ENCODE measurements at regions not wholly inside any gene's neighbourhood (a gene's known extent, or its start where the extent isn't known, plus 50 kb on each side); places are given as distances from the start of the nearest gene placed in this dataset.
"Not testable (repeated sequence)": the region's sequence is repeated elsewhere in the genome, so short reads cannot be mapped to it uniquely, and the experiment has no call there.

GRCh38 chr10:109106604-109107003, 816.7 kb downstream of the XPNPEP1 start:
- H3K4me1 Mint-ChIP-seq, result no peaks in the 10 kb centered on the region
- DNase-seq, result no peak
- no peaks in the 10 kb centered on the region for H3K27me3 Mint-ChIP-seq

DNA sequence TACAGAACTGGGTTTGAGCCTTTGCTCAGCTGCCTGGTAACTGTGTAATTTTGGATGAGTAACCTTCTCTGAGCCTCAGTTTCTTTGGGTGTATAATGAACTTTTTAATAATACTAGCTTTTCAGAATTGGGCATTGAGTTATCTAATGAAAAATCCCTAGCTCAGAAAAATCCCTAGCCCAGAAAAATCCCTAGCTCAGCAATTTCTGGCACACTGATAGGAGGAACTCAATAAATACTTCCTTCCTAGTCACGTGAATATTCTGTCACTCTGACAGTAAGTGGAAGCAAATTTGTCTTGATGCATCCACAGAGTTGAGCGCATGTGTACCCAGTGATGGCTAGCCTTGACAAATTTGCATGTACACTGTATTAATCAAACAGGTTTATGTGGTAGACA, 817.6 kb downstream of the XPNPEP1 start:
- no peaks in the 10 kb centered on the region for H3K27me3 Mint-ChIP-seq
- no peaks in the 10 kb centered on the region for H3K4me1 Mint-ChIP-seq
- no peak overlapping the region for H3K27ac Mint-ChIP-seq
- no peak for DNase-seq
- peaks cover under 1% of the 10 kb centered on the region for H3K9me3 Mint-ChIP-seq
- H3K4me3 Mint-ChIP-seq, result no peak overlapping the region
- H3K36me3 Mint-ChIP-seq, result no peaks in the 10 kb centered on the region

More at GRCh38 chr10:109106604-109107003, 816.7 kb downstream of the XPNPEP1 start:
- H3K9me3 Mint-ChIP-seq, result no peaks in the 10 kb centered on the region
- no peaks in the 10 kb centered on the region for H3K36me3 Mint-ChIP-seq
- H3K27ac Mint-ChIP-seq, result no peak overlapping the region
- H3K4me3 Mint-ChIP-seq, result no peak overlapping the region

GRCh38 chr10:109104806-109105205, 818.5 kb downstream of the XPNPEP1 start:
- Mint-ChIP-seq H3K27ac (no peak overlapping the region), H3K27me3 (no peaks in the 10 kb centered on the region), H3K9me3 (peaks cover 3% of the 10 kb centered on the region), H3K4me3 (no peak overlapping the region), H3K4me1 (no peaks in the 10 kb centered on the region), H3K36me3 (no peaks in the 10 kb centered on the region)
- no peak for DNase-seq

- H3K27me3 Mint-ChIP-seq, result no peaks in the 10 kb centered on the region
- H3K4me1 Mint-ChIP-seq, result no peaks in the 10 kb centered on the region
- peaks cover 3% of the 10 kb centered on the region for H3K9me3 Mint-ChIP-seq
- no peak overlapping the region for H3K4me3 Mint-ChIP-seq
- DNase-seq, result no peak
- no peak overlapping the region for H3K27ac Mint-ChIP-seq
- no peaks in the 10 kb centered on the region for H3K36me3 Mint-ChIP-seq
Measured at GRCh38 chr10:109103278-109103677, 820.0 kb downstream of the XPNPEP1 start.

DNA sequence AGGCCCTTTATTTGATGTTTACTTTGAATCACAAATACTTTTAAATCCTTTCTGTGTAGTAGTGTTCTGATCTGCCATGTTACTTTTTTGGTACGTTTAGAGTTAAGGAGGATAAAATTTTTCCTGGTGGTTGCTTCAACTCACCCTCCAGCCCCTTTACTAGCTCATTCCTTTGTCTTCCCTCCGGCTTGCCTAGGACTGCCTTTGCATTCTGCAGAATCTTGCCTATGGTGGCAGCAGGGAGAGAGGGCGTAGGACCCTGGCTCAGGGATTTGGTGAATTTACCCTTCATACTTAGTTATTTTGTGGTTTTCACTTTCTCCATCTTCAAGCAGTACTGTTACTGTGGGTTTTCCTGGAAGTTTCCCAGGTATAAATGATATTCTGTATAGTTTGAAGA, 833.5 kb downstream of the XPNPEP1 start:
- DNase-seq, result no peak
- Mint-ChIP-seq H3K36me3 (no peaks in the 10 kb centered on the region), H3K27ac (no peak overlapping the region), H3K4me1 (no peaks in the 10 kb centered on the region), H3K27me3 (no peaks in the 10 kb centered on the region), H3K9me3 (peaks cover 2% of the 10 kb centered on the region), H3K4me3 (no peak overlapping the region)

- no peak for DNase-seq
- Mint-ChIP-seq H3K4me3 (no peak overlapping the region), H3K9me3 (peaks cover 6% of the 10 kb centered on the region), H3K27me3 (no peaks in the 10 kb centered on the region), H3K27ac (no peak overlapping the region), H3K36me3 (no peaks in the 10 kb centered on the region), H3K4me1 (no peaks in the 10 kb centered on the region)
Measured at GRCh38 chr10:109071539-109071938, 851.8 kb downstream of the XPNPEP1 start.

- Mint-ChIP-seq H3K27ac (no peak overlapping the region), H3K9me3 (peaks cover 5% of the 10 kb centered on the region), H3K4me1 (no peaks in the 10 kb centered on the region), H3K36me3 (no peaks in the 10 kb centered on the region), H3K4me3 (no peak overlapping the region), H3K27me3 (no peaks in the 10 kb centered on the region)
- no peak for DNase-seq
Measured at GRCh38 chr10:109070492-109070891, 852.8 kb downstream of the XPNPEP1 start.

GRCh38 chr10:109067031-109067430, 856.3 kb downstream of the XPNPEP1 start:
- no peaks in the 10 kb centered on the region for H3K36me3 Mint-ChIP-seq
- H3K4me1 Mint-ChIP-seq, result no peaks in the 10 kb centered on the region
- no peaks in the 10 kb centered on the region for H3K27me3 Mint-ChIP-seq
- no peak for DNase-seq
- no peak overlapping the region for H3K4me3 Mint-ChIP-seq
- H3K27ac Mint-ChIP-seq, result no peak overlapping the region
- peaks cover 5% of the 10 kb centered on the region for H3K9me3 Mint-ChIP-seq

GRCh38 chr10:109065821-109066220, 857.5 kb downstream of the XPNPEP1 start:
- H3K27ac Mint-ChIP-seq, result no peak overlapping the region
- DNase-seq, result no peak
- H3K27me3 Mint-ChIP-seq, result no peaks in the 10 kb centered on the region
- H3K4me3 Mint-ChIP-seq, result no peak overlapping the region
- no peaks in the 10 kb centered on the region for H3K36me3 Mint-ChIP-seq
- H3K9me3 Mint-ChIP-seq, result peaks cover 5% of the 10 kb centered on the region
- H3K4me1 Mint-ChIP-seq, result no peaks in the 10 kb centered on the region

GRCh38 chr10:109062371-109062770, 860.9 kb downstream of the XPNPEP1 start:
- H3K27ac Mint-ChIP-seq, result no peak overlapping the region
- H3K9me3 Mint-ChIP-seq, result peaks cover 2% of the 10 kb centered on the region
- H3K36me3 Mint-ChIP-seq, result no peaks in the 10 kb centered on the region
- no peaks in the 10 kb centered on the region for H3K27me3 Mint-ChIP-seq
- H3K4me3 Mint-ChIP-seq, result no peak overlapping the region
- H3K4me1 Mint-ChIP-seq, result no peaks in the 10 kb centered on the region
- DNase-seq, result no peak

DNA sequence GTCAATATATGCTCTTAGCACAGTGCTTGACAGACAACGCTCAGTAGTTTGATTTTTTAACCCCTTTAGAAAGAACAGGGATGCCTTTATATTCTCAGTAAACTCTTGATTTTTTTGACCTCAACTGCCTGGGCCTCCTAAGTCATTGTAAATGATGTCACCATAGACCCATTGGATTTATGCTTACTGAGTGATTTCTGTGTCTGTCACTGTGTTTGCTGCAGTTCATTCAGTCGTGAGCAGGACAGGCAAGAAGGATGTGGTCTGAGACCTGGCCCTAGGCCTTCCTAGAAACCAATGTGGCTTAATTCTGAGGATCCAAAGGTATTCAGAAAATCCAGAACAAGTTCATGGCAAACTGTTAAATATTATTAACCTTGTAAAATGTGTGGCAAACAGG, 868.1 kb downstream of the XPNPEP1 start:
- DNase-seq, result no peak
- Mint-ChIP-seq H3K27me3 (no peaks in the 10 kb centered on the region), H3K9me3 (peaks cover 2% of the 10 kb centered on the region), H3K36me3 (no peaks in the 10 kb centered on the region), H3K27ac (no peak overlapping the region), H3K4me1 (no peaks in the 10 kb centered on the region), H3K4me3 (no peak overlapping the region)

DNA sequence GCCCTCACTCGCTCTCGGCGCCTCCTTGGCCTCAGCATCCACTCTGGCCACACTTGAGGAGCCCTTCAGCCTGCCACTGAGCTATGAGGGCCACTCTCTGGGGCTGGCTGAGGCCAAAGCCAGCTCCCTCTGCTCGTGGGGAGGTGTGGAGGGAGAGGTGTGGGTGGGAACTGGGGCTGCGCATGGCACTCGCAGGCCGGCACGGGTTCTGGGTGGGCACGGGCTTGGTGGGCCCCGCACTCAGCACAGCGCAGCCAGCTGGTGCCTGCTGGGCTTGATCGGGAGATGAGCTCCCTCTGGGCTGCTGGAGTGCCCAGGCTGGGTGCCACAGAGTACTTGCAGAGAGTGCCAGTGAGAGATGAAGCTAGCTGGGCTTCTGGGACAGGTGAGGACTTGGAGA, 875.5 kb downstream of the XPNPEP1 start:
- no peaks in the 10 kb centered on the region for H3K36me3 Mint-ChIP-seq
- H3K4me3 Mint-ChIP-seq, result no peak overlapping the region
- no peaks in the 10 kb centered on the region for H3K4me1 Mint-ChIP-seq
- H3K27ac Mint-ChIP-seq, result no peak overlapping the region
- H3K27me3 Mint-ChIP-seq, result no peaks in the 10 kb centered on the region
- peaks cover 6% of the 10 kb centered on the region for H3K9me3 Mint-ChIP-seq
- no peak for DNase-seq

DNA sequence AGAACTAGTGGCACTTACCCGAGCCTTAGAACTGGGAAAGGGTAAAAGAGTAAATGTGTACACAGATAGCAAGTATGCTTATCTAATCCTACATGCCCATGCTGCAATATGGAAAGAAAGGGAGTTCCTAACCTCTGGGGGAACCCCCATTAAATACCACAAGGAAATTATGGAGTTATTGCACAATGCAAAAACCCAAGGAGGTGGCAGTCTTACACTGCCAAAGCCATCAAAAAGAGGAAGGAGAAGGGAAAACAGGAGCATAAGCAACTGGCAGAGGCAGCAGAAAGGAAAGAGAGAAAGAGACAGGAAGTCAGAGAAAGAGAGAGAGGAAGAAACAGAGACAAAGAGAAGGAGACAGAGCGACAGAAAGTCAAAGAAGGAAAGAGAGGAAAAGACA, 876.9 kb downstream of the XPNPEP1 start:
- not testable (repeated sequence) for H3K9me3 Mint-ChIP-seq, H3K36me3 Mint-ChIP-seq, H3K4me1 Mint-ChIP-seq, H3K27me3 Mint-ChIP-seq, DNase-seq, H3K4me3 Mint-ChIP-seq, H3K27ac Mint-ChIP-seq

DNA sequence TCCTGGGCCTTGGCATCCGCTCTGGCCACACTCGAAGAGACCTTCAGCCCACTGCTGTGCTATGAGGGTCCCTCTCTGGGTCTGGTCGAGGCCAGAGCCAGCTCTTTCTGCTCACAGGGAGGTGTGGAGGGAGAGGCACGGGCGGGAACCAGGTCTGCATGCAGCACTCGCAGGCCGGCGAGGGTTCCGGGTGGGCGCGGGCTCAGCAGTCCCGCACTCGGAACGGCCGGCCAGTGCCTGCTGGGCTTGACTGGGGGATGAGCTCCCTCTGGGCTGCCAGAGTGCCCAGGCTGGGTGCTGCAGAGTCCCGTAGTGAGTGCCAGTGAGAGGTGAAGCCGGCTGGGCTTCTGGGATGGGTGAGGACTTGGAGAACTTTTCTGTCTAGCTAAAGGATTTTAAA, 882.7 kb downstream of the XPNPEP1 start:
- H3K4me1 Mint-ChIP-seq, result no peaks in the 10 kb centered on the region
- peaks cover 6% of the 10 kb centered on the region for H3K9me3 Mint-ChIP-seq
- no peak overlapping the region for H3K27ac Mint-ChIP-seq
- H3K27me3 Mint-ChIP-seq, result no peaks in the 10 kb centered on the region
- H3K36me3 Mint-ChIP-seq, result no peaks in the 10 kb centered on the region
- DNase-seq, result no peak
- H3K4me3 Mint-ChIP-seq, result no peak overlapping the region

DNA sequence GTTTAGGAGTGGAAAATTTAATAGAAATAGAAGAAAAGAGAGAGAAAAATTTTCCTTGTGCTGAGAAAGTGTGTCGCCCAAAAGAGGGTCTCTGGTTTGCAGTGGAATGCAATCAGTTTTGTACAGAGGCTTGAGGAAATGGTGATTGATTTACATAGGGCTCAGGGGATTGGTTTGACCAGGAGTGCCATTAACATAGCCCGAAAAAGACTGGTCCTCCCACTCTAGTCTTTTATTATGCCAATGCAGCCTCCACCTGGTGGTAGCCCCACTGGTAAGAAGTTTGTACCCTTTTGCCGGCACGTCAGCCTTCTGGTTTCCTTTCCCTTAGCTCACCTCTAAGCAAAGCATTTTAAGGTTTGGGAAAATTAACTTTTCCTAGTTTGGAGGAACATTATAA, 885.3 kb downstream of the XPNPEP1 start:
- Mint-ChIP-seq H3K27ac (no peak overlapping the region), H3K4me1 (no peaks in the 10 kb centered on the region), H3K36me3 (no peaks in the 10 kb centered on the region), H3K27me3 (no peaks in the 10 kb centered on the region), H3K9me3 (peaks cover 6% of the 10 kb centered on the region), H3K4me3 (no peak overlapping the region)
- DNase-seq, result no peak

- peaks cover 3% of the 10 kb centered on the region for H3K9me3 Mint-ChIP-seq
- H3K4me1 Mint-ChIP-seq, result no peaks in the 10 kb centered on the region
- DNase-seq, result no peak
- no peaks in the 10 kb centered on the region for H3K36me3 Mint-ChIP-seq
- no peak overlapping the region for H3K27ac Mint-ChIP-seq
- no peaks in the 10 kb centered on the region for H3K27me3 Mint-ChIP-seq
- no peak overlapping the region for H3K4me3 Mint-ChIP-seq
Measured at GRCh38 chr10:109030581-109031210, 892.6 kb downstream of the XPNPEP1 start.

Measured in activated naive CD8-positive, alpha-beta T cell treated with anti-CD3 and anti-CD28 coated beads for 36 hours (primary cell).